ENCODE measurements at regions not wholly inside any gene's neighbourhood (a gene's known extent, or its start where the extent isn't known, plus 50 kb on each side); places are given as distances from the start of the nearest gene placed in this dataset.

- no peaks in the 10 kb centered on the region for H3K36me3 ChIP-seq (ENCODE audit: control insufficient read depth in 2 of 2, insufficient read depth in 2 of 2, low read length in 1 of 2)
- H3K4me1 ChIP-seq (ENCODE audit: control insufficient read depth in 2 of 2, insufficient read depth in 2 of 2, low read length in 1 of 2), result no peaks in the 10 kb centered on the region
- no peaks in the 10 kb centered on the region for H3K27me3 ChIP-seq (ENCODE audit: control insufficient read depth in 1 of 2, insufficient read depth in 2 of 2, low read length in 2 of 2)
- H3K4me3 ChIP-seq (ENCODE audit: low read depth in 1 of 2, low read length in 2 of 2), result no peak overlapping the region
- WGBS, 2 donors, result 18 to 38% methylated on average over 1 of the region's 1 CpG
- peaks cover 0 to 3% of the 10 kb centered on the region in 2 donors for H3K9me3 ChIP-seq (ENCODE audit: control insufficient read depth in 2 of 2, insufficient read depth in 1 of 2, low read depth in 1 of 2, low read length in 1 of 2)
- no peak overlapping the region for H3K27ac ChIP-seq (ENCODE audit: low read depth in 2 of 2, low read length in 1 of 2)
Measured at GRCh38 chr9:101915482-101915881, 177.0 kb upstream of the GRIN3A start.

GRCh38 chr9:101912698-101913097, 174.3 kb upstream of the GRIN3A start:
- Histone ChIP-seq H3K4me3 (ENCODE audit: low read depth in 1 of 2, low read length in 2 of 2) (no peak overlapping the region), H3K27me3 (ENCODE audit: control insufficient read depth in 1 of 2, insufficient read depth in 2 of 2, low read length in 2 of 2) (no peaks in the 10 kb centered on the region), H3K9me3 (ENCODE audit: control insufficient read depth in 2 of 2, insufficient read depth in 1 of 2, low read depth in 1 of 2, low read length in 1 of 2) (peaks cover 0 to 3% of the 10 kb centered on the region in 2 donors), H3K27ac (ENCODE audit: low read depth in 2 of 2, low read length in 1 of 2) (no peak overlapping the region), H3K4me1 (ENCODE audit: control insufficient read depth in 2 of 2, insufficient read depth in 2 of 2, low read length in 1 of 2) (no peaks in the 10 kb centered on the region), H3K36me3 (ENCODE audit: control insufficient read depth in 2 of 2, insufficient read depth in 2 of 2, low read length in 1 of 2) (no peaks in the 10 kb centered on the region)
- WGBS, 2 donors, result 35 to 41% methylated on average over 1 of the region's 1 CpG

GRCh38 chr9:101907466-101907865, 169.0 kb upstream of the GRIN3A start:
- H3K4me1 ChIP-seq (ENCODE audit: control insufficient read depth in 2 of 2, insufficient read depth in 2 of 2, low read length in 1 of 2), result no peaks in the 10 kb centered on the region
- H3K9me3 ChIP-seq (ENCODE audit: control insufficient read depth in 2 of 2, insufficient read depth in 1 of 2, low read depth in 1 of 2, low read length in 1 of 2), result peaks cover 0 to 3% of the 10 kb centered on the region in 2 donors
- no peak overlapping the region for H3K27ac ChIP-seq (ENCODE audit: low read depth in 2 of 2, low read length in 1 of 2)
- H3K36me3 ChIP-seq (ENCODE audit: control insufficient read depth in 2 of 2, insufficient read depth in 2 of 2, low read length in 1 of 2), result no peaks in the 10 kb centered on the region
- 85 to 90% methylated on average over 2 of the region's 2 CpGs for WGBS, 2 donors
- H3K4me3 ChIP-seq (ENCODE audit: low read depth in 1 of 2, low read length in 2 of 2), result no peak overlapping the region
- no peaks in the 10 kb centered on the region for H3K27me3 ChIP-seq (ENCODE audit: control insufficient read depth in 1 of 2, insufficient read depth in 2 of 2, low read length in 2 of 2)

GRCh38 chr9:101904845-101905244, 166.4 kb upstream of the GRIN3A start:
- no peak overlapping the region for H3K27ac ChIP-seq (ENCODE audit: low read depth in 2 of 2, low read length in 1 of 2)
- 89 to 100% methylated on average over 1 of the region's 1 CpG for WGBS, 2 donors
- H3K9me3 ChIP-seq (ENCODE audit: control insufficient read depth in 2 of 2, insufficient read depth in 1 of 2, low read depth in 1 of 2, low read length in 1 of 2), result peaks cover 0 to 3% of the 10 kb centered on the region in 2 donors
- H3K4me3 ChIP-seq (ENCODE audit: low read depth in 1 of 2, low read length in 2 of 2), result no peak overlapping the region
- H3K4me1 ChIP-seq (ENCODE audit: control insufficient read depth in 2 of 2, insufficient read depth in 2 of 2, low read length in 1 of 2), result no peaks in the 10 kb centered on the region
- no peaks in the 10 kb centered on the region for H3K27me3 ChIP-seq (ENCODE audit: control insufficient read depth in 1 of 2, insufficient read depth in 2 of 2, low read length in 2 of 2)
- H3K36me3 ChIP-seq (ENCODE audit: control insufficient read depth in 2 of 2, insufficient read depth in 2 of 2, low read length in 1 of 2), result no peaks in the 10 kb centered on the region

GRCh38 chr9:101902051-101902450, 163.6 kb upstream of the GRIN3A start:
- no peaks in the 10 kb centered on the region for H3K36me3 ChIP-seq (ENCODE audit: control insufficient read depth in 2 of 2, insufficient read depth in 2 of 2, low read length in 1 of 2)
- H3K27ac ChIP-seq (ENCODE audit: low read depth in 2 of 2, low read length in 1 of 2), result no peak overlapping the region
- 48 to 54% methylated on average over 2 of the region's 2 CpGs for WGBS, 2 donors
- no peaks in the 10 kb centered on the region for H3K4me1 ChIP-seq (ENCODE audit: control insufficient read depth in 2 of 2, insufficient read depth in 2 of 2, low read length in 1 of 2)
- H3K27me3 ChIP-seq (ENCODE audit: control insufficient read depth in 1 of 2, insufficient read depth in 2 of 2, low read length in 2 of 2), result no peaks in the 10 kb centered on the region
- H3K9me3 ChIP-seq (ENCODE audit: control insufficient read depth in 2 of 2, insufficient read depth in 1 of 2, low read depth in 1 of 2, low read length in 1 of 2), result no peaks in the 10 kb centered on the region
- H3K4me3 ChIP-seq (ENCODE audit: low read depth in 1 of 2, low read length in 2 of 2), result no peak overlapping the region

- no peaks in the 10 kb centered on the region for H3K9me3 ChIP-seq (ENCODE audit: control insufficient read depth in 2 of 2, insufficient read depth in 1 of 2, low read depth in 1 of 2, low read length in 1 of 2)
- 65 to 69% methylated on average over 1 of the region's 1 CpG for WGBS, 2 donors
- H3K4me1 ChIP-seq (ENCODE audit: control insufficient read depth in 2 of 2, insufficient read depth in 2 of 2, low read length in 1 of 2), result no peaks in the 10 kb centered on the region
- H3K36me3 ChIP-seq (ENCODE audit: control insufficient read depth in 2 of 2, insufficient read depth in 2 of 2, low read length in 1 of 2), result no peaks in the 10 kb centered on the region
- no peaks in the 10 kb centered on the region for H3K27me3 ChIP-seq (ENCODE audit: control insufficient read depth in 1 of 2, insufficient read depth in 2 of 2, low read length in 2 of 2)
- H3K4me3 ChIP-seq (ENCODE audit: low read depth in 1 of 2, low read length in 2 of 2), result no peak overlapping the region
- H3K27ac ChIP-seq (ENCODE audit: low read depth in 2 of 2, low read length in 1 of 2), result no peak overlapping the region
Measured at GRCh38 chr9:101897196-101897595, 158.7 kb upstream of the GRIN3A start.

- no peaks in the 10 kb centered on the region for H3K4me1 ChIP-seq (ENCODE audit: control insufficient read depth in 2 of 2, insufficient read depth in 2 of 2, low read length in 1 of 2)
- H3K27me3 ChIP-seq (ENCODE audit: control insufficient read depth in 1 of 2, insufficient read depth in 2 of 2, low read length in 2 of 2), result no peaks in the 10 kb centered on the region
- H3K4me3 ChIP-seq (ENCODE audit: low read depth in 1 of 2, low read length in 2 of 2), result no peak overlapping the region
- 70 to 78% methylated on average over 7 of the region's 7 CpGs for WGBS, 2 donors
- no peak overlapping the region for H3K27ac ChIP-seq (ENCODE audit: low read depth in 2 of 2, low read length in 1 of 2)
- no peaks in the 10 kb centered on the region for H3K36me3 ChIP-seq (ENCODE audit: control insufficient read depth in 2 of 2, insufficient read depth in 2 of 2, low read length in 1 of 2)
- no peaks in the 10 kb centered on the region for H3K9me3 ChIP-seq (ENCODE audit: control insufficient read depth in 2 of 2, insufficient read depth in 1 of 2, low read depth in 1 of 2, low read length in 1 of 2)
Measured at GRCh38 chr9:101893661-101894646, 155.5 kb upstream of the GRIN3A start.

- H3K27me3 ChIP-seq (ENCODE audit: control insufficient read depth in 1 of 2, insufficient read depth in 2 of 2, low read length in 2 of 2), result no peaks in the 10 kb centered on the region
- no peaks in the 10 kb centered on the region for H3K4me1 ChIP-seq (ENCODE audit: control insufficient read depth in 2 of 2, insufficient read depth in 2 of 2, low read length in 1 of 2)
- H3K36me3 ChIP-seq (ENCODE audit: control insufficient read depth in 2 of 2, insufficient read depth in 2 of 2, low read length in 1 of 2), result no peaks in the 10 kb centered on the region
- H3K4me3 ChIP-seq (ENCODE audit: low read depth in 1 of 2, low read length in 2 of 2), result no peak overlapping the region
- no peak overlapping the region for H3K27ac ChIP-seq (ENCODE audit: low read depth in 2 of 2, low read length in 1 of 2)
- 57 to 65% methylated on average over 2 of the region's 2 CpGs for WGBS, 2 donors
- H3K9me3 ChIP-seq (ENCODE audit: control insufficient read depth in 2 of 2, insufficient read depth in 1 of 2, low read depth in 1 of 2, low read length in 1 of 2), result no peaks in the 10 kb centered on the region
Measured at GRCh38 chr9:101881508-101881907, 143.1 kb upstream of the GRIN3A start.

- Histone ChIP-seq H3K36me3 (ENCODE audit: control insufficient read depth in 2 of 2, insufficient read depth in 2 of 2, low read length in 1 of 2) (no peaks in the 10 kb centered on the region), H3K4me3 (ENCODE audit: low read depth in 1 of 2, low read length in 2 of 2) (no peak overlapping the region), H3K27ac (ENCODE audit: low read depth in 2 of 2, low read length in 1 of 2) (no peak overlapping the region), H3K9me3 (ENCODE audit: control insufficient read depth in 2 of 2, insufficient read depth in 1 of 2, low read depth in 1 of 2, low read length in 1 of 2) (no peaks in the 10 kb centered on the region), H3K27me3 (ENCODE audit: control insufficient read depth in 1 of 2, insufficient read depth in 2 of 2, low read length in 2 of 2) (no peaks in the 10 kb centered on the region), H3K4me1 (ENCODE audit: control insufficient read depth in 2 of 2, insufficient read depth in 2 of 2, low read length in 1 of 2) (no peaks in the 10 kb centered on the region)
Measured at GRCh38 chr9:101880846-101881245, 142.4 kb upstream of the GRIN3A start.

GRCh38 chr9:101878734-101879133, 140.3 kb upstream of the GRIN3A start:
- no peaks in the 10 kb centered on the region for H3K9me3 ChIP-seq (ENCODE audit: control insufficient read depth in 2 of 2, insufficient read depth in 1 of 2, low read depth in 1 of 2, low read length in 1 of 2)
- no peaks in the 10 kb centered on the region for H3K36me3 ChIP-seq (ENCODE audit: control insufficient read depth in 2 of 2, insufficient read depth in 2 of 2, low read length in 1 of 2)
- H3K4me3 ChIP-seq (ENCODE audit: low read depth in 1 of 2, low read length in 2 of 2), result no peak overlapping the region
- WGBS, 2 donors, result 45 to 46% methylated on average over 4 of the region's 4 CpGs
- no peaks in the 10 kb centered on the region for H3K27me3 ChIP-seq (ENCODE audit: control insufficient read depth in 1 of 2, insufficient read depth in 2 of 2, low read length in 2 of 2)
- H3K27ac ChIP-seq (ENCODE audit: low read depth in 2 of 2, low read length in 1 of 2), result no peak overlapping the region
- no peaks in the 10 kb centered on the region for H3K4me1 ChIP-seq (ENCODE audit: control insufficient read depth in 2 of 2, insufficient read depth in 2 of 2, low read length in 1 of 2)
